ENCODE measurements at regions not wholly inside any gene's neighbourhood (a gene's known extent, or its start where the extent isn't known, plus 50 kb on each side); places are given as distances from the start of the nearest gene placed in this dataset.

DNA sequence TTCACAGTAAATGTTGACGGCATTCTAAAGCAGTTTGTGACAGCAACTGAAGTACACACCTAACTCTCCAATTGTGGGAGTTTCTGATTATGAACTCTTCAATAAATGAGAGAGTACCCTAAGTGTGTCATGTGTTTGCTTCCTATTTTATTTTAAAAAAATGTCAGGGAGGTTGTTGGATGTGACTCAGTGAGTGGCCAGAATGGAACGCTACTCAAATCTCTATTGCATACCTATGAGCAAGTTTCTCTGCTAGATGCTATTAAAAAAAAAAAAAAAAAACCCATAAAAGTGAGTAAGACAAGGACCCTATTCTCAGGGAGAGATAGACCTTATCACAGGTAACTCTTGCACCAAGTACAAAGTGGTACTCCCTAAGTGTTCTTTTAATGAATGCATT is 256.6 kb downstream of the BTG1 start:
- TF ChIP-seq, protein P1, sequence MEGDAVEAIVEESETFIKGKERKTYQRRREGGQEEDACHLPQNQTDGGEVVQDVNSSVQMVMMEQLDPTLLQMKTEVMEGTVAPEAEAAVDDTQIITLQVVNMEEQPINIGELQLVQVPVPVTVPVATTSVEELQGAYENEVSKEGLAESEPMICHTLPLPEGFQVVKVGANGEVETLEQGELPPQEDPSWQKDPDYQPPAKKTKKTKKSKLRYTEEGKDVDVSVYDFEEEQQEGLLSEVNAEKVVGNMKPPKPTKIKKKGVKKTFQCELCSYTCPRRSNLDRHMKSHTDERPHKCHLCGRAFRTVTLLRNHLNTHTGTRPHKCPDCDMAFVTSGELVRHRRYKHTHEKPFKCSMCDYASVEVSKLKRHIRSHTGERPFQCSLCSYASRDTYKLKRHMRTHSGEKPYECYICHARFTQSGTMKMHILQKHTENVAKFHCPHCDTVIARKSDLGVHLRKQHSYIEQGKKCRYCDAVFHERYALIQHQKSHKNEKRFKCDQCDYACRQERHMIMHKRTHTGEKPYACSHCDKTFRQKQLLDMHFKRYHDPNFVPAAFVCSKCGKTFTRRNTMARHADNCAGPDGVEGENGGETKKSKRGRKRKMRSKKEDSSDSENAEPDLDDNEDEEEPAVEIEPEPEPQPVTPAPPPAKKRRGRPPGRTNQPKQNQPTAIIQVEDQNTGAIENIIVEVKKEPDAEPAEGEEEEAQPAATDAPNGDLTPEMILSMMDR (IDR thresholded peaks at IDR 0.05), result no peak
- TF ChIP-seq POLR2A (IDR thresholded peaks at IDR 0.05), result no peak

Data from right lobe of liver (tissue), 4 donors.